ENCODE measurements at regions not wholly inside any gene's neighbourhood (a gene's known extent, or its start where the extent isn't known, plus 50 kb on each side); places are given as distances from the start of the nearest gene placed in this dataset.

DNA sequence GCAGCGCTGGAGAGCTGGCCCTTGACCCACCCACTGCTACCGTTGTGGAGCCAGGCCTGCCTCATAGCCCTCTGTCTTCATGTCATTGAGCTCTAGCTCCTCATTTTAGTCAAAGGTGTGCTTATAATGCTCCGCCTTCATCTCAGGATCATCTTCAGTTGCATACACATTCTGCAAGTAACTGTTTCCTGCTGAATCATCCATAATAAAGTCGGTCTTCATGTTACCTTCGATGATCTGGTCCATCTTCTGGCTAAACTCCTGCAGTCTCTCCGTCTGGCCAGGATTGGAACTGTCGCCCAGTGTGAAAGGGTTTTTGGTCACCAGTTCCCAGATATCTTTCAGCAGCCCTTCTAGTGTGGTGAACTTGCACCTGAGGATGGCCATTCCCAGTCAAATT, 62.6 kb upstream of the ARMC2 start:
- Histone ChIP-seq H3K27me3 (no peaks in the 10 kb centered on the region), H3K4me1 (peaks cover 0 to 8% of the 10 kb centered on the region in 2 donors), H3K27ac (no peak overlapping the region), H3K4me3 (no peak overlapping the region), H3K9me3 (peaks cover 0 to 4% of the 10 kb centered on the region in 2 donors), H3K36me3 (no peaks in the 10 kb centered on the region)
- DNase-seq (ENCODE audit: low spot score in 2 of 2): no peak
- intact Hi-C loops (cut with DNase I; ENCODE audit: low total_unique reads): no loop called here
- TF ChIP-seq POLR2A (IDR thresholded peaks at IDR 0.05) (no peak), POLR2AphosphoS5 (IDR thresholded peaks at IDR 0.05) (no peak)
- TF ChIP-seq, protein P1, sequence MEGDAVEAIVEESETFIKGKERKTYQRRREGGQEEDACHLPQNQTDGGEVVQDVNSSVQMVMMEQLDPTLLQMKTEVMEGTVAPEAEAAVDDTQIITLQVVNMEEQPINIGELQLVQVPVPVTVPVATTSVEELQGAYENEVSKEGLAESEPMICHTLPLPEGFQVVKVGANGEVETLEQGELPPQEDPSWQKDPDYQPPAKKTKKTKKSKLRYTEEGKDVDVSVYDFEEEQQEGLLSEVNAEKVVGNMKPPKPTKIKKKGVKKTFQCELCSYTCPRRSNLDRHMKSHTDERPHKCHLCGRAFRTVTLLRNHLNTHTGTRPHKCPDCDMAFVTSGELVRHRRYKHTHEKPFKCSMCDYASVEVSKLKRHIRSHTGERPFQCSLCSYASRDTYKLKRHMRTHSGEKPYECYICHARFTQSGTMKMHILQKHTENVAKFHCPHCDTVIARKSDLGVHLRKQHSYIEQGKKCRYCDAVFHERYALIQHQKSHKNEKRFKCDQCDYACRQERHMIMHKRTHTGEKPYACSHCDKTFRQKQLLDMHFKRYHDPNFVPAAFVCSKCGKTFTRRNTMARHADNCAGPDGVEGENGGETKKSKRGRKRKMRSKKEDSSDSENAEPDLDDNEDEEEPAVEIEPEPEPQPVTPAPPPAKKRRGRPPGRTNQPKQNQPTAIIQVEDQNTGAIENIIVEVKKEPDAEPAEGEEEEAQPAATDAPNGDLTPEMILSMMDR (IDR thresholded peaks at IDR 0.05): no peak

DNA sequence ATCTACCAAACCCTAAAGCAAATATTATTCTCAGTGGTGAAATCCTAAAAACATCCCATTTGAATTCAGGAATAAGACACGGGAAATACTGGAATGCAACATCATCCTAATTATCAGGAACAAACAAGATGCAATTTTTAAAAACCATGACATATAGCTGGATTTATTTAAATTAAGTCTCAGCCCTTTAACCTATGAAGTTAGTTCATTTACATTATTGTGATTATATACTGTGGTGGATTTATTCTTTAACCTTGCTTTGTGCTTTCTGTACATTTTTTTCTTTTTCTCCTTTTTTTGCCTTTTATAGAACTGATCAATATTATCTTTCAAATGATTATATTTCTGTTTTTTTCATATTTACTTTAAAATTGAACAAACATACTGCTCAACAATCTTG, 59.8 kb upstream of the ARMC2 start:
- no peak for DNase-seq (ENCODE audit: low spot score in 2 of 2)
- Histone ChIP-seq H3K27me3 (no peaks in the 10 kb centered on the region), H3K4me3 (no peak overlapping the region), H3K36me3 (no peaks in the 10 kb centered on the region), H3K9me3 (peaks cover 0 to 4% of the 10 kb centered on the region in 2 donors), H3K27ac (no peak overlapping the region), H3K4me1 (no peaks in the 10 kb centered on the region)
- intact Hi-C loops (cut with DNase I; ENCODE audit: low total_unique reads): no loop called here
- TF ChIP-seq POLR2A (IDR thresholded peaks at IDR 0.05) (no peak), POLR2AphosphoS5 (IDR thresholded peaks at IDR 0.05) (no peak)
- TF ChIP-seq, protein P1 (IDR thresholded peaks at IDR 0.05): no peak

DNA sequence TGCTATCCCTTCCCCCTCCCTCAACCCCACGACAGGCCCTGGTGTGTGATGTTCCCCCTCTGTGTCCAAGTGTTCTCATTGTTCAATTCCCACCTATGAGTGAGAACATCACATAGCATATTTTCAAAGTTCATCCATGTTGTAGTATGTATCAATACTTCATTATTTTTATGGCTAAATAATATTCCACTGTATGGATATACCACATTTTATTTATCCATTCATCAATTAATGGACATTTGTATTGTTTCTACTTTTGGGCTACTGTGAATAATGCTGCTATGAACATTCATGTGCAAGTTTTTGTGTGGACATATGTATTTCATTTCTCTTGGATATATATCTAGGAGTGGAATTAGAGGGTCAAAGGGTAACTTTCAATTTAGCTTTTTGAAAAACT, 58.7 kb upstream of the ARMC2 start:
- no peaks in the 10 kb centered on the region for H3K4me1 ChIP-seq
- no peaks in the 10 kb centered on the region for H3K36me3 ChIP-seq
- H3K27me3 ChIP-seq: no peaks in the 10 kb centered on the region
- TF ChIP-seq, protein P1 (IDR thresholded peaks at IDR 0.05): no peak
- TF ChIP-seq POLR2A (IDR thresholded peaks at IDR 0.05) (no peak), POLR2AphosphoS5 (IDR thresholded peaks at IDR 0.05) (no peak)
- intact Hi-C loops (cut with DNase I; ENCODE audit: low total_unique reads): no loop called here
- no peak overlapping the region for H3K27ac ChIP-seq
- peaks cover 0 to 4% of the 10 kb centered on the region in 2 donors for H3K9me3 ChIP-seq
- DNase-seq (ENCODE audit: low spot score in 2 of 2): no peak
- H3K4me3 ChIP-seq: no peak overlapping the region

DNA sequence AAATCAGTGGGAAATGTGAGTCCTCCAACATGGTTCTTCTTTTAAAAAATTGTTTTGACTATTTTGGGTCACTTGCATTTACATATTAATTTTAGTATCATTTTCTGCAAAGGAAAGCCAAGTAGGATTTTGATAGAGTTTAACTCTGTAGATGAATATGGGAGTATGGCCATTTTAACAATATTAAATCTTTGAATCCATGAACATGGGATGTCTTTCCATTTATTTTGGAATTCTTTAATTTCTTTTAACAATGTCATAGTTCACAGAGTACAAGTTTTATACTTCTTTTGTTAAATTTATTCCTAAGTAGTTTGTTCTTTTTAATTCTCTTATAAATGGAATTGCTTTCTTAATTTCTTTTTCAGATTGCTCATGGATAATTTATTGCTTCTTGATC, 56.5 kb upstream of the ARMC2 start:
- H3K9me3 ChIP-seq: peaks cover 0 to 4% of the 10 kb centered on the region in 2 donors
- no peaks in the 10 kb centered on the region for H3K4me1 ChIP-seq
- TF ChIP-seq POLR2A (IDR thresholded peaks at IDR 0.05) (no peak), POLR2AphosphoS5 (IDR thresholded peaks at IDR 0.05) (no peak)
- TF ChIP-seq, protein P1 (IDR thresholded peaks at IDR 0.05): no peak
- H3K36me3 ChIP-seq: no peaks in the 10 kb centered on the region
- intact Hi-C loops (cut with DNase I; ENCODE audit: low total_unique reads): no loop called here
- DNase-seq (ENCODE audit: low spot score in 2 of 2): no peak
- H3K4me3 ChIP-seq: no peak overlapping the region
- no peaks in the 10 kb centered on the region for H3K27me3 ChIP-seq
- no peak overlapping the region for H3K27ac ChIP-seq

DNA sequence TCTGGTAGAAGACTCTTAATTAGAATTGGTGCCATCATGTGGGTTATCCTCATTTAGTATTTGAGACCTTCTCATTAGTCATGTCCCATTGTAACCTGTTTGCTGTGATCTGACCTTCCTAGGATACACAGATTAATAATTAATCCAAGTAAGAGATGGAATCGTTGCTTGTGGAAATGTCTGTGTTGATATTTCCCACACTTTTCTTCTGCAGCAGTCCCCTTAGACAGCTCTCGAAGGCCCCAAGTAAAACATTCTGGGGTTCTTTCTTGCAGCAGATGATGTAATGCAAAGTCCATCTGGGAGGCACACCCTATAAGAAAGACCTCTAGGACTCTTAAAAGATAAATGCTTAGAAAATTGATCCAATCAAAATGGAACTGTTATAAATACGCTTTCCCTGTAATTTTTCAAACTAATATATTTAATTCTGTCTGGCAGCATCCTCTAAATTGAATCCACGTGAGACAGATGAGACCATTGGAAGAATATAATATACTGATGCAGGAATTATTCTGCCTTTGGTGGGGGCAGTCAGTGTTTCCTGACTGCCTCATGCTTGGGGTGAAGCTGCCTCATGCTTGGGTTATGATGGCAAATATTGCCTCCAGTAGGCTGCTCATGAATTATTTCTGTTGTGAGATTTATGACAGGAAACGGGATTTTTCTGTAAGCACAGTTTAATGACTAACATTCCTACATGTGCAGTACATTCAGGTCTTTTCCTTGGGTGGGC, 54.5 kb upstream of the ARMC2 start:
- Histone ChIP-seq H3K9me3 (peaks cover 0 to 4% of the 10 kb centered on the region in 2 donors), H3K36me3 (no peaks in the 10 kb centered on the region), H3K4me3 (no peak overlapping the region), H3K27me3 (no peaks in the 10 kb centered on the region), H3K27ac (no peak overlapping the region), H3K4me1 (no peaks in the 10 kb centered on the region)
- no peak for TF ChIP-seq POLR2AphosphoS5 (IDR thresholded peaks at IDR 0.05)
- TF ChIP-seq, protein P1 (IDR thresholded peaks at IDR 0.05): no peak
- intact Hi-C loops (cut with DNase I; ENCODE audit: low total_unique reads): no loop called here
- no peak for DNase-seq (ENCODE audit: low spot score in 2 of 2)
